NCI-H69 (cell line): ENCODE measurements at regions not wholly inside any gene's neighbourhood (a gene's known extent, or its start where the extent isn't known, plus 50 kb on each side); places are given as distances from the start of the nearest gene placed in this dataset.
A peak's percentile ranks its signal among the peaks of the same experiment; 100 is the strongest.
"Not testable (repeated sequence)": the region's sequence is repeated elsewhere in the genome, so short reads cannot be mapped to it uniquely, and the experiment has no call there.

Source experiments
- DNase-seq: peaks from one replicate; lab custom pipeline; 2025; lab: John Stamatoyannopoulos, UW

DNA sequence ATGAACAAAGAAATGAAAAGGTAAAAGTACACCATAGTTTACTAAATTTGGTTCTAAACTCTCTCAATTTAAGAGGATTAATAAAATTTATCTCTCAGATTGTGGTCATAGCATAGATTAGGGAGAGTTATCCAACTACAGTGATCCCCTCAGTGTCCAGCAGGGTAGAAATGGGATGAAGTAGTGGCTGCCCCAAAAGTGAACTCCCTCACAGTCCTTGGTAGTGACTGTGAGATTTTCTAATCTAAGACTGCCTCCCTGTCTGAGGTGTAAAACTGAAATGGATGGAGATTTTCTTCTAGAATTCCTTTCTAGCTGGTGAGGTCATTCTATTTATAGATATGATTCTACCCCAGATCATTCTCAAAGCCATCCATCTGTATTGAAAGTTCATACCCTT, 455.5 kb downstream of the ACTL7B start:
- DNase-seq: no peak

DNA sequence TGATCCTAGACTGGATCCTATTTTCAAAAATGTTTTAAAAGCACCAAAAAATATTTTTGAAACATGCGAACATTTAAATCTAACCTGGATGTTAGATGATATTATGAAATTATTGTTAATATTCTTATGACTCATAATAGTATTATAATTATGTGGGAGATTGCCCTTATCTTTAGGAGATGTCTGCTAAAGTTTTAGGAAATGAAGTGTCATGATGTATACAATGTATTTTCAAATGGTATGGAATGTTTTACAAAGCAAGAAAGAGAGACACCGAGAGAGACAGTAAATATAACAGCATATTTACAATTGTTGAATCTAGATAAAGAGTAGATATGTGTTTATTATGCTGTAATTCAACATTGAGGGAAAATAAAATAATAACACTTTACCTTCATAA, 455.9 kb downstream of the ACTL7B start:
- no peak for DNase-seq

DNA sequence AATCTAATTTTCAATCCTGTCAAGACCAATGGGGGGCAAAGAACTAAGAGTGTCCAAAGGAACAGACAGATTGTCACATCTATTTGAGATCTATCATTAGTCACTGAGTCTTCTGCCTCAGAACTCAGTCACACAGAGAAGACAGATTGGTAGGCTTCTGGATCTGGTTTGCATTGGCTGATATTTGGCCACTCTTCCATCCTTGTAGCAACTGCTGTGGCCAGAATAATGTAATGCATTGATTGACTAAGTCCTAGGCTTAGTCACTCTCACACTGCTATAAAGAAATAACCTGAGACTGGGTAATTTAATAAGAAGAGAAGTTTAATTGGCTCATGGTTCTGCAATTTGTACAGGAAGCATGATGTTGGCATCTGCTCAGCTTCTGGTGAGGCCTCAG, 458.5 kb downstream of the ACTL7B start:
- DNase-seq: no peak

DNA sequence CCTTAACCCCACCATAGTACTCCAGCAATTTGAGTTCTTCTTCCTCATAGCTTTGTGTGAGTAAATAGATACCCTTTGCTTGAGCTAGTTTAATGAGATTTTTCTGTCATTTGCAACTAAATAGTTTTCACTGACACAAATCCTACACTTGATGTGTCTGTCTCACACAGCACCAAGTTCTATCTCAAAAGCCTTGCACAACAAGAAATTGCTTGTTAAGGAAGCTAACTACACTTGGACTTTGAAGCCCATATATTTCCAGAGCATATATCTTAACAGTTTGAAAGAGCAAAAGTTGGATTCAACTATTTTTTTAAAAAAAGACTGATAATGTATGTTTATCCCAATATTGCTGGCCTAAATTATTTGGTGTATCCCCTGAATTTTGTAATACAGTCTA, 459.2 kb downstream of the ACTL7B start:
- no peak for DNase-seq

DNA sequence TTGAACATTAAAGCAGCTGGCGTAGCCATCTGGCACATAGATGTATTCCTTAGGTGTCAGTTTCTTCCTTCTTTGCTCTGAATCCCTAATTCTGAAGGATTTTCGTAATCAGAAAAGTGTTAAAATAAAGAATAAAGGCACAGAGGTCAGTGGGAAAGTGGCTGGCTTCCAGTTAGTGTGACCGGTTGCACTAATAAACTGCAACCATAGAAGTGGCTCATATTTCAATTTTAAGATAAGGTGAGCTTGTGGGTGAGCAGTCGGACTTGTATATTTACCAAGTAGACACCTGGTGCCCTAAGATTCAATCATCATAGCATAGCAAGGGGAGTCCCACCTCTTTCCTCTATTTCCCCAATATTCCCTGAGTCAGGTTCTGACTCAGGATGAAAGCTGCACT, 459.6 kb downstream of the ACTL7B start:
- peak; percentile 18 for DNase-seq

DNA sequence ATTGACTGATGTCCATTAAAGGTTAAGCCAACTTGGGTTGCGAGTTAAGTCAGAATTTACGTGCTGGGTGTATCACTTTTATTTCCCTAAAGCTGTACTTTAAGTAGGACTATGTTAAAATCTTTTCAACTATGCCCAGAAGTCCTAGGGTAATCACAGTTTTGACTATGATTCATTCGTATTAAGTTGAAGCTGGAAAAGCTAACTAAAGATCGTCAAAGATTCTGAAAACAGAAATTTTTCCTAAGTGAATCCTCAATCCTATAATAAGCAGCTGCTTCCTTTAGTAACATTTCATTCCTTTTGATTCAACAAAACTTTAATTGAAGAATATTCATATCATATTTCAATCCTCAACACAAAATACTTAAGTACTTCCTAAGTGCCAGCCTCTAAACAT, 460.4 kb downstream of the ACTL7B start:
- no peak for DNase-seq

DNA sequence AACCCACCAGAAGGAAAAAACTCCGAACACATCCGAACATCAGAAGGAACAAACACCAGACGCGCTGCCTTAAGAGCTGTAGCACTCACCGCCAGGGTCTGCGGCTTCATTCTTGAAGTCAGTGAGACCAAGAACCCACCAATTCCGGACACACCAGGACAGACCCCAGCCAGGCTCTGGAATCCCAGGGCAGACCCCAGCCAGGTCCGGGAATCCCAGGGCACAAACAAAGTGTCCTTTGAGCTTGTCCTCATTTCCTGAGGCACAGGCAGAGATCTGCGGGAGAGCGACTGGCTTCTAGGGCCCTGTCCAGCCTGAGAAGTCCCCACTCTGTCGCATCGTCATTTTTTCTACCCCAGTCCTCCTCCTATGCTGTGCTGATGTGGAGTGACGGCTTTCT, 461.1 kb downstream of the ACTL7B start:
- no peak for DNase-seq

DNA sequence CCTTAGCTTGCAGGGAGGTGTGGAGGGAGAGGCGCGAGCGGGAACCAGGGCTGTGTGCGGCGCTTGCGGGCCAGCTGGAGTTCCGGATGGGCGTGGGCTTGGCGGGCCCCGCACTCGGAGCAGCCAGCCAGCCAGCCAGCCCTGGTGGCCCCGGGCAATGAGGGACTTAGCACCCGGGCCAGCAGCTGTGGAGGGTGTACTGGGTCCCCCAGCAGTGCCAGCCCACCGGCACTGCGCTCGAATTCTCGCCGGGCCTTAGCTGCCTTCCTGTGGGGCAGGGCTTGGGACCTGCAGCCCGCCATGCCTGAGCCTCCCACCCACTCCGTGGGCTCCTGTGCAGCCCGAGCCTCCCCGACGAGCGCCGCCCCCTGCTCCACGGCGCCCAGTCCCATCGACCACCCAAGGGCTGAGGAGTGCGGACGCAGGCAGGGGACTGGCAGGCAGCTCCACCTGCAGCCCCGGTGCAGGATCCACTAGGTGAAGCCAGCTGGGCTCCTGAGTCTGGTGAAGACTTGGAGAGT, 462.2 kb downstream of the ACTL7B start:
- DNase-seq: not testable (repeated sequence)

DNA sequence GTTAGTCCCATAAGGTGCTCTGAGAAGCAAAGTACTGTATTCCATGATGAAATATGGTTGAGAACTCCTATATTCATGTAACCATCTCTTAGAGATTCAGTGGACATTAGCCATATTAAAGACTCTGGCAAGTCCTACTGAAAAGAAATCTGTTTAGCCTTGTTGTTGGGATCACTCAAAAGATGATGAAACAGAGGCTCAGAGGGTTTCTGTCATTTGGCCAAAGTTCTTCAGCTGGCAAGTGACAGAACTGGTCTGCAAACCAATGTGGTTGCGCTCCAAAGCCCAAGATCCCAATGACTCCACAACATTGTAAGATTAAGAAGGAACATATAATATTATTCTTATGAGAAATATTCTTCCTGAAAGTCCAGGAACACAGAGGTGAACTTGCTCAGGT, 462.9 kb downstream of the ACTL7B start:
- DNase-seq: no peak

DNA sequence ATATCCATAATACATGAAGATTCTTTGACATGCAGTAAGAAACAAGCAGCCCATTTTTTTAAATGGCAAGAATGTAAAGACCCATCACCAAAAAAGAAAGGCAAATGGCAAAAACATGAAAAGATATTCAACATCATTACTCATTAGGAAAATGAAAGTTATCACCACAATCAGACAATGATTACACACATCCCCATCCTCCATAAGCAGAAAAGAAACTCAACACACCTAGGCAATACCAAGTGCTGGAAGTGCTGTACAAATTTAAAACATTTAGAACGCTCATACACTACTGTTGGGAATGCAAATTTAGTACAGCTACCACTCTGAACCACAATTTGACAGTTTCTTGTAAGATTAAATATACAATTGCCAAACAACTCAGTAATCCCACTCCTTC, 466.7 kb downstream of the ACTL7B start:
- DNase-seq: no peak

DNA sequence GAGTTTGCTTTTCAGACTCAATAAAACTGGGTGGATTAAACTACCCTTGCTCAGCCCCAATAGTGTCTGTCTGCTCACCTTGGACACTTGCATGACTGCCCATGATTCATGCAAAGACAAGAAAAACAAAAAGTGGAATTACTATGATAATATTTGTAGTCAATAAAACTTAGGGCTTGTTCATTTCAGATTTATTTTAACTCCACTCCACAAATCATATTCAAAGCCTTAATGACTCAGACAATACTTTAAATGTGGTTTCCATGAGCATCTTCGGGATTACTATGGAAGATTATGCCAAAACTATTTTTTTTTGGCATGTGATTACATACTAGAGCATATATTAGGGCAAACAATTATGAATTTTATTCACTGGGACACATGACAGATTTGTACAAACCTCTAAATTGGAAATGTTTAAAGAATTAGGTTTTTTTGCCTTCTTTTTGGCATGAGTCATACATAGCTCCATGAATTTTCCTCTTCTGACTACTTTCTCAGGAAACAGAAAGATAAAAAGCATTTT, 468.9 kb downstream of the ACTL7B start:
- DNase-seq: no peak

DNA sequence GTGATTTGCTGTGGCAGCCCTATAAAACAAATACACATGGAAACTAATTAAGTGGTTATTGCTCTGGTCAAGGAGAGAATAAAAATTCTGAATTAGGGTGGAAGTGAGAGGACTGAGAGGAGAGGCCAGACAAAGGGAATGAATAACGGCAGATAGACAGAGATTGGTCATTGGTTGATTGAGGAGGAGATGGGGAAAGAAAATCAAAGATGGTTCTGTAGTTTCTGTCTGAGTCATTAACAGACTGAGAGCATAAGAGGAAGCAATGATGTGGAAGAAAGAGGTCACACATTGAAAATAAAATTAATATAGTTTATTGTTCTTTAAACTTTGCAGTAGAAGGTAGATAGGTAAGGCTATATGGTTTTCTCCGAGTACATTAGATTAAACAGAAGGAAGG, 469.8 kb downstream of the ACTL7B start:
- no peak for DNase-seq

DNA sequence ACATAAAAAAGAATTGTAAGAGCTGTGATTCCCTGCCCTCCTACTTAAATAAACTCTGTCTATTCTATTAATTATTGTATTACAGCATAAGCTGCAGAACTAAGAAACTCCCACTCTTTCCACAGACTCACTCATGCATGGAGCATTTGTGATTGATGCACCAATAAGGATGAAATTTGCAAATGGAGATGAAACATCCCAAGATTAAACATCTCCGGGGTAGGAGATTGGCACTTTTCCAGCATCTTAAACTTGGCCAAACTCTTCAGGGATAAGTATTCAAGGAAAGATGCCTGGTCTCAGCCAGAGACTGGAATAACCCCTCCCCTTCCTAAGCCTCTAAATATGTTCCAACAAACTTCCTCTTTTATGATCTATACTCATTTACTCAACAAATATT, 472.0 kb downstream of the ACTL7B start:
- DNase-seq: no peak

DNA sequence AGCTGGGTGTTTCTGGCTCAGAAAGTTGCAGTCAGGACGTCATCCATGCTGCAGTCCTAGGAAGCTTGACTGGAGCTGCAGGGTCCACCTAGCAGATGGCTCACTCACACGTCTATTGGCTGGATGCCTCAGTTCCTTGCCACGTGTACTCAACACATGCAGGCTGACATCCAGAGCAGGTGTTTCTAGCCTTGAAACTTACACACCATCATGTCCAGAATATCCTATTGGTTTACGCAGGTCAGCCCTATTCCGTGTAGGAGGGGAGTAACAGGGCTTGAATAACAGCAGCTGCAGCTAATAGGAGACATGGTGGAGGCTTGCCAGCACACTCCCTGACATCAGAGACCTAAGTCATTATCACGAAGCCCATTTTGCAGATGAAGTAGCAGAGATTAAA, 473.5 kb downstream of the ACTL7B start:
- DNase-seq: peak; percentile 25

DNA sequence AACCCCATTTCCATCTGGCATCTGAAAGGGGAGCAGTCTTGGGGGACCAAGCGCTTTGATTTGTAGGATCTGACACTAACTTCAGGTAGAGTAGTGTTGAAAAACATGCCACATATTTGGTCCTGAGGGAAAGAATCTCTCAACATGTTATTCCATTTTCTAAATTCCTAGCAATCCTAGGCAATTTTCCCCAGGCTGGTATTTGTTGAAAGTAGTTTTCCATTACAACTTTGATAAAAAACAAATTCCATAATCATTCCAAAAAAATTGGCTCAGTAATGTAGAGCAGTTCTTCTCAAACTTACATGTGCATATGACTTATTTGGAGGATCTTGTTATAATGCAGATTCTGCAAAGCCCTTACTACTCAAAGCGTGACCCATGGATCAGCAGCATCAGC, 477.9 kb downstream of the ACTL7B start:
- DNase-seq: no peak

DNA sequence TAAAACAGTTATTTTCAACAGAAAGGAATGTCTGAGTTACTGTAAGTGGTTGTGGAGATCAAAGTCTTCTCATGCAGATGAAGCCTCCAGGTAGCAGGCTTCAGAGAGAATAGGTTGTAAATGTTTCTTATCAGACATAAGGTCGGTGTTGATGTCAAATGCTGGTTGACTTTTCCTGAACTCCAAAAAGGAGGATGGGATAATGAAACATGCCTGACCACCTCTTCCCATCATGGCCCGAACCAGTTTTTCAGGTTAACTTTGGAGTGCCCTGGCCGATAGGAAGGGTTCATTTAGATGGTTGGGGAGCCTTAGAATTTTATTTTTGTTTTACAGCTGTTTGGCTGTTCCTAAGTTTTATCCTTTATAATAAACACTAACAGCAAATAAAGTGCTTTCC, 478.4 kb downstream of the ACTL7B start:
- no peak for DNase-seq

DNA sequence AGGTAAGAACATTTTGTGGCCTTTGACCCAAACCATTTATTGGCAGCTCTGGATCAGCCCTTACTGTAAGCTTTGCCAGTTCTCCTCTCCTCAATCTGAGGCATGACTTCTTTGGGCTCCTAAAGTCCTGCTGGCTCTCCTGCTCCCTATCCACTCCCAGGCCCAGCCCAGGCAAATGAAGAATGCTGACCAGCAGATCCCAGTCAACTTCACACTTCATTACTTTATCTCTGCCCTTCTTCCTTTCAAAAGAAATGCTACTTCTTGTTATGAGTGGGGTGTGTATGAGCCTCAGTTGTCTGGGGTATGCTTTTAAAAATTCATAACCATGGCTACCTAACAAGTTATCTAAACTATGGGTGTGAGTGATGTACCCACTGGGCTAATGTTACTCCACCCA, 479.6 kb downstream of the ACTL7B start:
- no peak for DNase-seq

DNA sequence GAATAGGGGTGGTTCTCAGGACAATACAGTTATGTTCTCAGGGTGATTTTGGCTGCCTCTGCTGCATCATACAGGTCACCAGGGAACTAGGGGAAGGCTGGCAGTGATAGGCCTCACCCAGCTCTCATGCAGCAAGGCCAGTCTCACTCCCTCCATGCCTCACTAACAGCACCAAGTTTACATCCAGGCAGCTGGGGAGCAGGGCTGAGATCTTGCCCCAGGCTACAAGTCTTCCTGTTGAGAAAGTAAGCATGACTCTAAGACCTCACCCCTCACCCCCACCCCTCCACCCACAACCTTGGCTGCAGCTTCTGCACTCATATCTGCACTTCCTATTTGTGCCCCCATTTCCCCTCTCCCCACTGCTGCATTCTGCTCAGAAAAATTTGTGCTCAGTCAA, 481.2 kb downstream of the ACTL7B start:
- peak; percentile 49 for DNase-seq

DNA sequence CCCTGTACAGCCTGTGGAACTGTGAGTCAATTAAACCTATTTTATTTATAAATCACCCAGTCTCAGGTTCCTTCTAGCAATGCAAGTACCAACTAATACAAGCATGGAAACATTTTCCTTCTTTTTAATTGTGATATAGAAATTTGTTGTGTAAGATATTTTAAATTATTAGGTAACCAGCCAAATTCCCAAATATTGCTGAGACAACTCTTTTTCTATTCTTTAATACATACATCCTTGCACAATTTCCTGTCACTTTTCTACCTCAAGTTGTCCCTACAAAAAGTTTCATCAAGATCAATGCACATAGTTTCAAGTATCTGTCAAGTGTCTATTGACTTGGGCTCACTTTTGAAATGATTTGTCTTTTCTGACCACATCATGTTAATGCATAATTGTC, 488.6 kb downstream of the ACTL7B start:
- no peak for DNase-seq

DNA sequence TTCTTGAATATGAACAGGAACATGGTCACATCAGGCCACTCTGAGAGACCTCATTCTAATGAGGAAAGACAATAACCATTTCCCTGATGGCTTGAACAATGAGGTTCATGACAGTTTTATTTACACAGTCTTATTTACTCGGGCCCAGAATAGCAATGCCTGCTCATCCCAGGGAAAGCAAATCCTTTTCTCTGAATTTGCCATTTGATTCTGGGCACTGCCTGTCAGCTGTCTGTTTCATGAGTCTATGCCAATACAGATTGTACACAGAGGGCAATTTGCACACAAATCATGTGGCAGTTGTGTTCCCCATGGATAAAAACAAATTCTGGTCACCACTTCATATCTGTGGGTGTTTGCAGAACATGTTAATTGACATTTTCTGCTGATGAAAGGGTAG, 492.5 kb downstream of the ACTL7B start:
- DNase-seq: peak; percentile 84

DNA sequence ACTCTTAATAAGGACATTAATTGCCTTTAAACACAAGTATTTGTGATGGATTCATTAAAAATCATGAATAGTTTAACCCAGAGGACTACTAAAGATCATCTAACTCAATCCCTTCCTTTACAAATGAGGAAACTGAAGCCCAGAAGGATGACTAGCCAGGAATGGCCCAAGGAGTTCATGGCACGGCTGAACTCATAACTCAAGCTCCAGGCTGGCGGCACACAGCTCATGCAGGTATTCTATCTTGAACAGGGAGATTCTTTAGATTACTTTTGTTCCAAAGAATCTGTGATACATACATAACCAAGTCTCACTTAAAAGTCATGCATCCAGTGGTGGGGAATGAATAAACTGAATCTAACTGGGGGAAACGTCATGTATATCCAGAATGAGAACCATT, 495.5 kb downstream of the ACTL7B start:
- no peak for DNase-seq

DNA sequence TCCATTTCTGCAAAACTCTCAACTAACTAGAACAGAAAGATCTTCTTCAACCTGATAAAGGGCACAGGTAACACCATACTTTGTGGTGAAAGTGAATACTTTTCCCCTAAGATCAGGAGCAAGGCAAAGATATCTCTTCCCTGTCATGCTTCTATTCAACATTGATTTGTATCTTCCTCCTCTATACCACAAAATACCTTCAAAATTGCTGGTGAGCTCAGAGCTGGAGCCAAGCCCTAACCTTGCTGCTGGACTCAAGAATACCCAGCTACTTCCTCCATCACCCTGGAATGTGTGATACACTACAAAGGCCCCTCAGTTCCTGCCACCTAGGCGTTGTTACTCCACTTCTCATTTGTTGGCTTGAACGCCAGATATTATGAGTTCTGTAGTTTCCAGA, 499.0 kb downstream of the ACTL7B start:
- DNase-seq: no peak

DNA sequence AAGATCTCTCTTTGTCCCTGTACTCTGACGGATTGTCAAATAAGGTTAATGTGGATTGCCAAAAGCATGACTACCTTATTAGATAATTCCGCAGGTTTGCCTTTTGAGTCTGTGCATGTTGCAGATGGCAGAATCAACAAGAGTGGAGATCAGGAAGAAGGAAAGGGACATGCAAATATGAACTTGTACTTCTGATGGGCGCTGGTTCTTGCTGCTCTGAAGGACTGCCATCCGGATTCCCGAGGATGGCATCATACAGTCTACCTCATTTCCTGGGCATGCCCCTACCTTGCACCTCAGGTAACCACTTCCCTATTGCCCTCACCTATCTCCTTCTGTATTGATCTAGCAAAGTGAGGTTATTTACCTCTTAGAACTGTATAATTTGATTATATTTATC, 504.2 kb downstream of the ACTL7B start:
- no peak for DNase-seq

DNA sequence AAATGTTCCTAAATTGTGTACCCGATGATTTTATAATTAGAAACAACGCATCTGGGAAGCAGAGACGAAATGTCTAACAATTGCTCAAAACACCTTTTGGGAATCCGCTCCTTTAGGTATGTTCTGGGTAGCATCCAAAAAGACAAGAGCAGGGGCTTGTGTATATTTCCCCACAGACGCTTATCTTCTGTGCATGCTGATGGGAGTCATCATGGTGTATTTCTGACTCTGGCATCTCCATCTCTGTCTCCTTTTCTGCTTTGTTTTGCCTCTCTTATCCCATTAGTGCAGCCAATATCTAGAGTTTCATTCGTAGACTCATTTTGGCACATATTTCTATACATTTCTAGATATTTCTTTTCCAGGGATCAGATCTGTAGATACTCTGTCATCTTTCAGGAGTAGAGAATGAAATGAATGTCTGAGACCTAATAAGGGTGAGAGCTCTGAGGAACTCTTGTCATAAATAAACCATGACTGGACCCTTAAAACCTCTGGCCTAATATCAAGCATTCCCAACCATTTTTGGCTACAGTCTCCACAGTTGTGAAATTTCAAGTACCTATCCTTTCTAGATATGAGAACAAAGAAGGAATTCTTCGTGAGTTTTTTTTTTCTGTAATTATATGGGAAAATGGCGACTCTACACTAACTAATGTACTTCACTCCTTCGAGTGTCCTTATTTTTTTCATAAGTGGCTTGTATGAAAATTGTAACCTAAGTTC, 508.2 kb downstream of the ACTL7B start:
- DNase-seq: no peak
